ENCODE measurements at regions not wholly inside any gene's neighbourhood (a gene's known extent, or its start where the extent isn't known, plus 50 kb on each side); places are given as distances from the start of the nearest gene placed in this dataset.

DNA sequence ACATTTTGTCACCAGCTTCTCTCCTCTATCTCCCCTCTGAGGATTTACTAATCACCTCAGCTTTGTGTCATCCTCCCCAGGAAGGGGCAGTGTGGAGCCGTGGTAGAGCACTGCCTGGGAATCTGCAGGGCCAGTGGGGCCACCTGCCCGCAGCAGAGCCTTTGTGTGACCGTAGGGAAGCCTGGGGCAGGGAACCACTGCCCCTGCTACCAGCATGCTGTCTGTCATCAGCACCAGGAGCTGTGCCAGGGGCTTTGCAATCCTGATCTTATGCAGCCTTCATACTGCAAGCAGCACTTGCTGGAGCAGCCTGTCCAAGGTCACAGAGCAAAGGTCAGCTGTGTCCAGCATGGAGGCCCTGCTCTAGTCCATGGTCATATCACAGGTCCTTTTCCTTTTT is 170.2 kb upstream of the IL12A start:
- intact Hi-C loops (cut with DNase I) = no loop called here
- peak in 34 of 42 donors; percentile 19 to 79 (median 51) for DNase-seq

- intact Hi-C loops (cut with DNase I) = no loop called here
- no peak for DNase-seq
These were observed 169.6 kb upstream of the IL12A start for GRCh38 chr3:159818997-159819500.

DNA sequence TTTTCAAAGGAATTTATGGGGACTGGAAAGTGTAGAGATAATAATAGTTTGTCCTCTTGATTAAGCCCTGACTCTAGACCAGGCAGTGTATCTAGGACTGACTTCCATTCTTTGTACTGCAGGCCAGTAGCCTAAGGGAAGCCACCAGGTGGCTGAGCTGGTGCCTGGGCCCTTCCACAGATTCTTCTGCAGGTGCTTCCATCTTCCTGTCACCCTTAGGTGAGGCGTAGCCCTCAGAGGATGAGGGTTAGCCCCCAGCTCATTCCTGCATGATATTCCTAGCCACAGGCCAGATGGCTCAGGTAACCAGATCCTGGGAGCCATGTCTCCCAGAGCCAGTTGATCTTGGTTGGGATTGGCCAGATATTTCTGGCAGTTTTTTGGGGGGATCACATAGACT is 169.0 kb upstream of the IL12A start:
- intact Hi-C loops (cut with DNase I) = no loop called here

GRCh38 chr3:159821110-159821509 is 167.5 kb upstream of the IL12A start:
- intact Hi-C loops (cut with DNase I) = no loop called here
- no peak for DNase-seq

More for the DNA sequence above, 169.0 kb upstream of the IL12A start:
- DNase-seq = no peak

GRCh38 chr3:159821736-159822135 is 166.9 kb upstream of the IL12A start:
- intact Hi-C loops (cut with DNase I) = no loop called here
- peak in 4 of 42 donors; percentile 35 to 62 (median 52) for DNase-seq

GRCh38 chr3:159823780-159824179 is 164.9 kb upstream of the IL12A start:
- no peak for DNase-seq
- intact Hi-C loops (cut with DNase I) = no loop called here

DNA sequence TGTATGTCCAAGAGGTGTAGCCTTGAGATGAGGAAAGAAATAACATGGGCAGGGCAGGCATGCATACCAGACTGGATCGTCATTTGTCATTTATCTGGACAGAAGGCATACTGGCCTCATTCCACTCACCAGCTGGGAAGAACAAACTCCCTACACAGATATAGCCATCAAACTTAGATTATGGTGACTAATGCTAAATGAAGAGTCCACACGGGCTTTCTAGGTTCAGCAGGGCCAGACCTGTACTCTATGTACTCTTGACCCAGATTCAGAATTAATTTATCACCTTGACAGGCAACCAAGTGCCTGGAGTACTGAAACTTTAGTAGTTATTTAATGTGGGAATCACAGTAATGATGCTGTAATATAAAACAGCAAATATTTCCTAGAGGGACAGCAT is 164.3 kb upstream of the IL12A start:
- no peak for DNase-seq
- intact Hi-C loops (cut with DNase I) = no loop called here

- intact Hi-C loops (cut with DNase I) = loop anchor here (5.0 kb wide), 1 partner anchor 177 kb away; no protein-coding TSS in a partner anchor
- DNase-seq = no peak
These were observed 163.3 kb upstream of the IL12A start for GRCh38 chr3:159825216-159825854.

GRCh38 chr3:159828542-159828943 is 160.1 kb upstream of the IL12A start:
- DNase-seq = peak in 1 of 42 donors; percentile 48
- intact Hi-C loops (cut with DNase I) = loop anchor here (5.0 kb wide), 1 partner anchor 174 kb away; no protein-coding TSS in a partner anchor

DNA sequence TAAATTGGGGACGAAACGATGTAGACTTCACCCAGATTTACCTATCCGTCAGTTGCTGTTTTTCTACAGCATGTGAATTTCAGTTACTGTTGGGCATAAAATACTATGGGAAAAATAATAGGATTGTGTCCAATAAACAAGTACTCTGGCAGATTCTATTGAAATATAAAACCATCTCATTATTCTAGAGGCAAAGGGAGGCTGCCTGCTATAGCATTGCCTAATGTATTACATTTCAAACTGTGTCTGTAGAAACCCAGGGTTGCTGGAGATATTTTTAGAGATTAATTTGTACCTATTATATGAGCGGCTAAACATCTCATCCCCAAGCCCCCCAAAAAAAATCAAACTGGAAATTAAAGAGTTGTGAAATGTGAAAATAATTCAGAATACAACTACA is 159.6 kb upstream of the IL12A start:
- DNase-seq = no peak
- intact Hi-C loops (cut with DNase I) = loop anchor here (5.0 kb wide), 1 partner anchor 173 kb away; no protein-coding TSS in a partner anchor

DNA sequence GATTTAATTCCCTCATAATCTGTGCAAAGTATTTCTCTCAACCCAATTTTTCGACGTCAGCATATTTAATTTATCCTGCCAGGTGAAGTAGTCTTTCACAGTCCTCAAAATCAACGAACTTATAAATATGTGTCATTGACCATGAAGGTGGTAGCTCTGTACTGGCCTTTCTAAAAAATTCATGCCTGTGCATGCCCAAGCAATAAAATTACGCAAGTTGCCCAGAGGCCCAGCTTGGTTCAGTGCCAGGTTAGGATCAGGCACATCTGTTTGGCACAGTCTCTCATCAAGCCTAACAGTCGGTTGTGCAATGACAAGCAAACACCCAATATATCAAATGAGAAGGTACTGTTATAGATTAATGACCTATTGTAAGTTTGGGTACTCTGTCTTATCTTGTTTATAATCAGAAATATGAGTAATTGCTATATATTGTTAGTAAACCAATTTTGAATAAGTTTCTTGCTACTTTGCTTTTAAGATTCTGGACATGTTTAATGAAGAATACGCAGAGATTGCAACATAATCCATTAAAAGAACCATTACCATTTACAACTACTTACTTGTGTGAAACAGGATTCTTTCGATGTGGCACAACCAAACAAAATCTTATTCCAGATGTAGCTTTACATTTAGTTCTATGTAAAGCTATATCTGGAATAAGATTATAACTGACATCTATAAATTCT is 159.0 kb upstream of the IL12A start:
- peak in 34 of 42 donors; percentile 44 to 87 (median 64) for DNase-seq
- intact Hi-C loops (cut with DNase I) = loop anchor here (5.0 kb wide), 1 partner anchor 173 kb away; no protein-coding TSS in a partner anchor

GRCh38 chr3:159830523-159831154 is 158.0 kb upstream of the IL12A start:
- intact Hi-C loops (cut with DNase I) = no loop called here

GRCh38 chr3:159831466-159831865 is 157.2 kb upstream of the IL12A start:
- DNase-seq = no peak

More at GRCh38 chr3:159830523-159831154, 158.0 kb upstream of the IL12A start:
- no peak for DNase-seq

DNA sequence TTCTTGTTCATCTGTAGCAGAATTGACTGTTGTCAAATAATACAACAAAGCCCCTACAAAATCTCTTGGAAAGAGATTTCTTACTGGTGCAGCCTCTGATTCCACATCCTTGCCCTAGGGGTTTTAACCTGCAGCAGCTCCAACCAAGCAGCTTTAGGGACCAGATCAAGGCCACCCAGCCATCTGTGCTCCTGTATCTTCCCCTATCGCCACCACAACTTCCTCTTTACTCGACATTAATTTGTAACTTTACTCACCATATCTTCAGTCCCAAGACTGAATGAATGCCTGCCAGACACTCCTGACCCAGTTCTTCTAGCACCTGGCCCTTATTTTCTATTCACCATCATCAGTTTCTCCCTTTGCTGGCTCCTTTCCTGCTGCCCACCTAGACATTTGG is 156.6 kb upstream of the IL12A start:
- DNase-seq = no peak
- intact Hi-C loops (cut with DNase I) = no loop called here

More at GRCh38 chr3:159831466-159831865, 157.2 kb upstream of the IL12A start:
- intact Hi-C loops (cut with DNase I) = no loop called here

DNA sequence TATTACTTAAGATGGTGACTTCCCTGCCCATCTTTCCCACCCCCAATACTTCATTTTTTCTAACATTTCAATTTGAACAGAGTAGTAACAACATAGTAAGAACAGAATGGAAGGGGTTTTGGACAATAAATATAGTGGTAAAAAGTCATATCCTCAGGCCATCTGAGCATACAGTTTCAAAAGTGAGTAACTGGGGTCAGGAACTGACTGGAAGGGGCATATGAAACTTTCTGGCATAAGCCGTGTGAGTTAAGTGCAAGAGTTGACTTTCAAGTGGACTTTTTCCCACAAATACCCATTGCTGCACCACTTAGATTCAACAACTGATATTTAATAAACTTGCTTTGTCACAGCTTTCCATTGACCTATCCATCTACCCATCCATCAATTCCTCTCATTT is 153.5 kb upstream of the IL12A start:
- intact Hi-C loops (cut with DNase I) = no loop called here

GRCh38 chr3:159837725-159838124 is 150.9 kb upstream of the IL12A start:
- no peak for DNase-seq
- intact Hi-C loops (cut with DNase I) = no loop called here

More for the DNA sequence above, 153.5 kb upstream of the IL12A start:
- DNase-seq = no peak

GRCh38 chr3:159838938-159839337 is 149.7 kb upstream of the IL12A start:
- DNase-seq = no peak
- intact Hi-C loops (cut with DNase I) = no loop called here

- intact Hi-C loops (cut with DNase I) = loop anchor here (5.0 kb wide), 1 partner anchor 43 kb away; no protein-coding TSS in a partner anchor
- DNase-seq = peak; percentile 84 to 96 (median 91)
These were observed 148.9 kb upstream of the IL12A start, which contains the start of gene SCHIP1 for GRCh38 chr3:159839561-159840379. Gene SCHIP1 (plus strand): TSS chr3:159839861.
